Stimulated activated CD8-positive, alpha-beta memory T cell treated with anti-CD3 and anti-CD28 coated beads, Interleukin-7, amount 100 ng/mL, for 1 hour (primary cell): ENCODE measurements at regions not wholly inside any gene's neighbourhood (a gene's known extent, or its start where the extent isn't known, plus 50 kb on each side); places are given as distances from the start of the nearest gene placed in this dataset.
A peak's percentile ranks its signal among the peaks of the same experiment; 100 is the strongest.
"Not testable (repeated sequence)": the region's sequence is repeated elsewhere in the genome, so short reads cannot be mapped to it uniquely, and the experiment has no call there.

Source experiments
- DNase-seq, 2 donors: peaks; one replicate each; pipeline ENCODE4 v3.0.0-alpha.2; 2020; ENCODE audit warnings: low read depth in 2 of 2

GRCh38 chr17:15802917-15803316, 70.8 kb downstream of the TBC1D26 start:
- DNase-seq = not testable (repeated sequence)

GRCh38 chr17:15806825-15807224, 74.7 kb downstream of the TBC1D26 start:
- DNase-seq = not testable (repeated sequence)

- not testable (repeated sequence) for DNase-seq
Observed at GRCh38 chr17:15813388-15813787, 81.3 kb downstream of the TBC1D26 start.

- not testable (repeated sequence) for DNase-seq
Observed at GRCh38 chr17:15814003-15814402, 81.9 kb downstream of the TBC1D26 start.

GRCh38 chr17:15817861-15818260, 85.8 kb downstream of the TBC1D26 start:
- not testable (repeated sequence) for DNase-seq

- not testable (repeated sequence) for DNase-seq
Observed at GRCh38 chr17:15822280-15822679, 90.2 kb downstream of the TBC1D26 start.

- peak; percentile 43 to 48 for DNase-seq
Observed at GRCh38 chr17:15828727-15829314, 96.7 kb downstream of the TBC1D26 start.

GRCh38 chr17:15830221-15830620, 98.1 kb downstream of the TBC1D26 start:
- not testable (repeated sequence) for DNase-seq

- DNase-seq = not testable (repeated sequence)
Observed at GRCh38 chr17:15831182-15831581, 99.1 kb downstream of the TBC1D26 start.

GRCh38 chr17:15832921-15833480, 100.9 kb downstream of the TBC1D26 start:
- DNase-seq = not testable (repeated sequence)

GRCh38 chr17:15833890-15834289, 101.8 kb downstream of the TBC1D26 start:
- not testable (repeated sequence) for DNase-seq

GRCh38 chr17:15835481-15835880, 103.4 kb downstream of the TBC1D26 start:
- DNase-seq = not testable (repeated sequence)

GRCh38 chr17:15836249-15836982, 104.3 kb downstream of the TBC1D26 start:
- not testable (repeated sequence) for DNase-seq

- not testable (repeated sequence) for DNase-seq
Observed at GRCh38 chr17:15836991-15837390, 104.9 kb downstream of the TBC1D26 start.

GRCh38 chr17:15847447-15848229, 97.3 kb upstream of the ADORA2B start:
- not testable (repeated sequence) for DNase-seq

- DNase-seq = peak; percentile 7 to 29
Observed at GRCh38 chr17:15849054-15849453, 95.9 kb upstream of the ADORA2B start.

- not testable (repeated sequence) for DNase-seq
Observed at GRCh38 chr17:15850071-15850470, 94.9 kb upstream of the ADORA2B start.

GRCh38 chr17:15850687-15851086, 94.2 kb upstream of the ADORA2B start:
- not testable (repeated sequence) for DNase-seq

- DNase-seq = not testable (repeated sequence)
Observed at GRCh38 chr17:15852863-15853262, 92.1 kb upstream of the ADORA2B start.

- DNase-seq = not testable (repeated sequence)
Observed at GRCh38 chr17:15856191-15856590, 88.7 kb upstream of the ADORA2B start.

GRCh38 chr17:15856745-15857144, 88.2 kb upstream of the ADORA2B start:
- DNase-seq = not testable (repeated sequence)

- not testable (repeated sequence) for DNase-seq
Observed at GRCh38 chr17:15858082-15858481, 86.8 kb upstream of the ADORA2B start.
